Esophagus squamous epithelium (tissue), 5 donors: ENCODE measurements at regions not wholly inside any gene's neighbourhood (a gene's known extent, or its start where the extent isn't known, plus 50 kb on each side); places are given as distances from the start of the nearest gene placed in this dataset.

Source experiments
- DNase-seq: peaks from one replicate; lab custom pipeline; 2025; lab: John Stamatoyannopoulos, UW
- H3K27ac ChIP-seq, 4 donors: fragments of 200-600 bp; sonication (generic); one replicate each; pipeline ENCODE4 v1.5.1; 2016 to 2019; ENCODE audit warnings: mild to moderate bottlenecking in 1 of 4
- H3K27me3 ChIP-seq, 4 donors: fragments of 200-600 bp; sonication (generic); 1 replicate in 3 of 4; 2 replicates in 1 of 4; pipeline versions ENCODE4 v1.5.1 to v1.6.0; 2017 to 2021; ENCODE audit warnings: antibody characterized with exemption in 1 of 4
- H3K36me3 ChIP-seq, 3 donors: fragments of 200-600 bp; sonication (generic); one replicate each; pipeline ENCODE4 v1.5.1; 2016 to 2019
- H3K4me1 ChIP-seq, 3 donors: fragments of 200-600 bp; sonication (generic); one replicate each; pipeline ENCODE4 v1.5.1; 2017 to 2019
- H3K4me3 ChIP-seq, 4 donors: fragments of 200-600 bp; sonication (generic); 1 replicate in 3 of 4; 2 replicates in 1 of 4; pipeline ENCODE4 v1.5.1; 2016 to 2019; ENCODE audit warnings: mild to moderate bottlenecking in 2 of 4, moderate library complexity in 1 of 4
- H3K9me3 ChIP-seq, 3 donors: fragments of 200-600 bp; sonication (generic); one replicate each; pipeline ENCODE4 v1.5.1; 2016 to 2019
- CTCF ChIP-seq, 6 experiments: fragments of 450-650 bp in 4 of 6; fragments of 200-600 bp in 2 of 6; sonication (generic) in 2 of 6; IDR thresholded peaks; one replicate each; pipeline ENCODE4 v1.5.1; 2016 to 2019; ENCODE audit warnings: antibody characterized with exemption in 6 of 6, mild to moderate bottlenecking in 4 of 6, moderate library complexity in 4 of 6
- POLR2A ChIP-seq, 4 donors: fragments of 450-650 bp; IDR thresholded peaks; one replicate each; pipeline ENCODE4 v1.6.1; 2017; ENCODE audit warnings: antibody characterized with exemption in 4 of 4, mild to moderate bottlenecking in 4 of 4, moderate library complexity in 3 of 4
- WGBS, 2 donors: methylation state at CpG; one replicate each; pipeline ENCODE4 v1.1.5; 2018; 5-methylcytosine and 5-hydroxymethylcytosine counted together
- intact Hi-C: fragments of 100-400 bp; cut with DNase I; formaldehyde crosslinking; loops from one replicate; pipeline ENCODE4 v1.15.0; 2022
- donor health status: DM: yes; HTN: yes; CAD: no.

GRCh38 chr18:42620657-42621056 is 494.8 kb downstream of the RIT2 start:
- intact Hi-C loops = no loop called here
- H3K36me3 ChIP-seq = no peaks in the 10 kb centered on the region
- no peaks in the 10 kb centered on the region for H3K9me3 ChIP-seq
- WGBS, 2 donors = 44 to 49% methylated on average over 2 of the region's 2 CpGs
- no peak overlapping the region for H3K4me3 ChIP-seq
- no peak for TF ChIP-seq CTCF (IDR thresholded peaks at IDR 0.05)
- no peak for TF ChIP-seq POLR2A (IDR thresholded peaks at IDR 0.05)
- no peaks in the 10 kb centered on the region for H3K4me1 ChIP-seq
- no peaks in the 10 kb centered on the region for H3K27me3 ChIP-seq
- H3K27ac ChIP-seq = no peak overlapping the region
- DNase-seq = no peak

DNA sequence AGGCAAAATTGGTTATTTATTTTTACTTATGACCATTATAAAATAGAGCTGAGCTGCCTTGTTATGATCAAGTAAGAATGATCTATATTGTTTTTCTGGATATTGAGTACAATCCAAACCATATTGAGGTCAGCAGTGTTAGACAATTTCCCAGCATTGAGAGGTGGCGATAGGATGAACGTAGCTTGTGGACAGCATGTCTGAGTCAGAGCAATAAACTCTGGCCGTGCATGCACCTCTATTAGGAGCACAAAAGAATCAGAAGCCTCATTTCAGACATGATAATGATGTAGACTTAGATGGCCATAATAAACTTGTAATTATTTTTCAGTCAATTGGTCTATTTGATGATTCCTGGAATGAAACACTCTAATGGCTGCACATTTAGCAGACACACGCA is 491.6 kb downstream of the RIT2 start:
- no peak for TF ChIP-seq CTCF (IDR thresholded peaks at IDR 0.05)
- no peak for TF ChIP-seq POLR2A (IDR thresholded peaks at IDR 0.05)
- Histone ChIP-seq H3K9me3 (no peaks in the 10 kb centered on the region), H3K27me3 (no peaks in the 10 kb centered on the region), H3K27ac (no peak overlapping the region), H3K36me3 (no peaks in the 10 kb centered on the region), H3K4me3 (no peak overlapping the region), H3K4me1 (no peaks in the 10 kb centered on the region)
- intact Hi-C loops = no loop called here
- no peak for DNase-seq
- whole genome bisulfite sequencing, 2 donors = 86% methylated on average over 4 of the region's 4 CpGs

GRCh38 chr18:42632801-42633200 is 482.7 kb downstream of the RIT2 start:
- Histone ChIP-seq H3K9me3 (no peaks in the 10 kb centered on the region), H3K36me3 (no peaks in the 10 kb centered on the region), H3K4me3 (no peak overlapping the region), H3K4me1 (no peaks in the 10 kb centered on the region), H3K27ac (no peak overlapping the region), H3K27me3 (no peaks in the 10 kb centered on the region)
- intact Hi-C loops = no loop called here
- no peak for DNase-seq
- 14 to 40% methylated on average over 1 of the region's 1 CpG for WGBS, 2 donors
- TF ChIP-seq POLR2A (IDR thresholded peaks at IDR 0.05) (no peak), CTCF (IDR thresholded peaks at IDR 0.05) (no peak)

- 24 to 52% methylated on average over 2 to 3 of the region's 3 CpGs for WGBS, 2 donors
Observed at GRCh38 chr18:42635378-42636048, 480.0 kb downstream of the RIT2 start.

GRCh38 chr18:42636309-42636708 is 479.2 kb downstream of the RIT2 start:
- Histone ChIP-seq H3K27me3 (no peaks in the 10 kb centered on the region), H3K36me3 (no peaks in the 10 kb centered on the region), H3K27ac (no peak overlapping the region), H3K4me3 (no peak overlapping the region), H3K4me1 (no peaks in the 10 kb centered on the region), H3K9me3 (no peaks in the 10 kb centered on the region)
- DNase-seq = no peak
- intact Hi-C loops = no loop called here
- TF ChIP-seq CTCF (IDR thresholded peaks at IDR 0.05) (no peak), POLR2A (IDR thresholded peaks at IDR 0.05) (no peak)
- WGBS, 2 donors = 66 to 79% methylated on average over 2 of the region's 2 CpGs

More at GRCh38 chr18:42635378-42636048, 480.0 kb downstream of the RIT2 start:
- Histone ChIP-seq H3K27ac (no peak overlapping the region), H3K4me1 (no peaks in the 10 kb centered on the region), H3K9me3 (no peaks in the 10 kb centered on the region), H3K4me3 (no peak overlapping the region), H3K36me3 (no peaks in the 10 kb centered on the region), H3K27me3 (no peaks in the 10 kb centered on the region)
- intact Hi-C loops = no loop called here
- TF ChIP-seq POLR2A (IDR thresholded peaks at IDR 0.05) (no peak), CTCF (IDR thresholded peaks at IDR 0.05) (no peak)
- DNase-seq = no peak
